Brain microvascular endothelial cell (primary cell): ENCODE measurements at regions not wholly inside any gene's neighbourhood (a gene's known extent, or its start where the extent isn't known, plus 50 kb on each side); places are given as distances from the start of the nearest gene placed in this dataset.
"Not testable (repeated sequence)": the region's sequence is repeated elsewhere in the genome, so short reads cannot be mapped to it uniquely, and the experiment has no call there.

Source experiments
- DNase-seq: peaks from one replicate; pipeline ENCODE4 v3.0.0-alpha.2; 2020
- H3K27ac ChIP-seq: fragments of 250-450 bp; sonication (Bioruptor Pico); 2 replicates; pipeline ENCODE4 v1.5.1; 2020; ENCODE audit warnings: mild to moderate bottlenecking, moderate library complexity
- H3K27me3 ChIP-seq: fragments of 250-450 bp; sonication (Bioruptor Pico); replicated peaks from 2 replicates; pipeline ENCODE4 v1.5.1; 2020; ENCODE audit warnings: mild to moderate bottlenecking
- H3K36me3 ChIP-seq: fragments of 250-450 bp; sonication (Bioruptor Pico); replicated peaks from 2 replicates; pipeline ENCODE4 v1.5.1; 2020; ENCODE audit warnings: mild to moderate bottlenecking
- H3K4me3 ChIP-seq: 2 replicates; pipeline ENCODE4 v1.5.1; 2011; ENCODE audit warnings: low read depth, mild to moderate bottlenecking, control low read depth, low read length, moderate library complexity
- CTCF ChIP-seq: IDR thresholded peaks from 2 replicates; pipeline ENCODE4 v1.5.1; 2011; ENCODE audit warnings: low read depth, mild to moderate bottlenecking, moderate library complexity, low read length, control low read depth, inconsistent platforms; ENCODE audit errors: missing control alignments
- in situ Hi-C: cut with HindIII; loops from 2 replicates; pipeline ENCODE4 v1.10.0; 2017; ENCODE audit warnings: low sequenced_read_pairs, low pct_ligation_motif_present

- Histone ChIP-seq H3K27me3 (no peaks in the 10 kb centered on the region), H3K27ac (no peak overlapping the region), H3K4me3 (no peak overlapping the region), H3K36me3 (no peaks in the 10 kb centered on the region)
- no peak for DNase-seq
- TF ChIP-seq CTCF: no peak
- in situ Hi-C loops: no loop called here
These were observed 96.5 kb upstream of the BTG3 start for GRCh38 chr21:17709266-17709611.

GRCh38 chr21:17708522-17709265, 96.0 kb upstream of the BTG3 start:
- no peaks in the 10 kb centered on the region for H3K36me3 ChIP-seq
- in situ Hi-C loops: no loop called here
- DNase-seq: no peak
- H3K27me3 ChIP-seq: no peaks in the 10 kb centered on the region
- no peak overlapping the region for H3K27ac ChIP-seq
- no peak overlapping the region for H3K4me3 ChIP-seq
- no peak for TF ChIP-seq CTCF

- H3K36me3 ChIP-seq: no peaks in the 10 kb centered on the region
These were observed 87.0 kb upstream of the BTG3 start for GRCh38 chr21:17699524-17700189.

GRCh38 chr21:17697473-17697872, 84.8 kb upstream of the BTG3 start:
- Histone ChIP-seq H3K27me3 (no peaks in the 10 kb centered on the region), H3K4me3 (no peak overlapping the region), H3K27ac (no peak overlapping the region), H3K36me3 (no peaks in the 10 kb centered on the region)
- TF ChIP-seq CTCF: no peak
- in situ Hi-C loops: no loop called here
- no peak for DNase-seq

More at GRCh38 chr21:17699524-17700189, 87.0 kb upstream of the BTG3 start:
- in situ Hi-C loops: no loop called here
- TF ChIP-seq CTCF: no peak
- Histone ChIP-seq H3K27ac (no peak overlapping the region), H3K27me3 (no peaks in the 10 kb centered on the region), H3K4me3 (no peak overlapping the region)
- DNase-seq: no peak

- in situ Hi-C loops, DNase-seq, H3K36me3 ChIP-seq: not testable (repeated sequence)
These were observed 81.7 kb upstream of the BTG3 start for GRCh38 chr21:17694416-17694815.

GRCh38 chr21:17693801-17694200, 81.1 kb upstream of the BTG3 start:
- Histone ChIP-seq H3K27me3 (no peaks in the 10 kb centered on the region), H3K27ac (no peak overlapping the region), H3K36me3 (no peaks in the 10 kb centered on the region), H3K4me3 (no peak overlapping the region)
- in situ Hi-C loops: no loop called here
- DNase-seq: no peak
- no peak for TF ChIP-seq CTCF

More at GRCh38 chr21:17694416-17694815, 81.7 kb upstream of the BTG3 start:
- not testable (repeated sequence) for H3K4me3 ChIP-seq, H3K27me3 ChIP-seq, H3K27ac ChIP-seq
